Right lobe of liver (tissue), 4 donors: ENCODE measurements at regions not wholly inside any gene's neighbourhood (a gene's known extent, or its start where the extent isn't known, plus 50 kb on each side); places are given as distances from the start of the nearest gene placed in this dataset.

Experiments used
- CTCF ChIP-seq, 4 donors: fragments of 200-600 bp in 3 of 4; fragments of 450-650 bp in 1 of 4; IDR thresholded peaks; one replicate each; pipeline versions ENCODE4 v1.5.1 to v1.8.0; 2016 to 2022; ENCODE audit warnings: antibody characterized with exemption in 4 of 4, mild to moderate bottlenecking in 2 of 4
- POLR2A ChIP-seq: fragments of 450-650 bp; IDR thresholded peaks from one replicate; pipeline ENCODE4 v1.6.1; 2017; ENCODE audit warnings: antibody characterized with exemption, mild to moderate bottlenecking
- donor health status: DM: no; HTN: no; CAD: no.
- donor health status: DM: no; HTN: no; CAD: no.
- donor health status: DM: no; HTN: yes; CAD: no.

- TF ChIP-seq CTCF (IDR thresholded peaks at IDR 0.05) (no peak), POLR2A (no peak)
Observed at GRCh38 chr2:139281124-139281523, 500.9 kb upstream of the NXPH2 start.
